A673 (cell line): ENCODE measurements at regions not wholly inside any gene's neighbourhood (a gene's known extent, or its start where the extent isn't known, plus 50 kb on each side); places are given as distances from the start of the nearest gene placed in this dataset.

Source experiments
- EZH2 ChIP-seq: fragments of 200-600 bp; sonication (generic); IDR thresholded peaks from 2 replicates; pipeline ENCODE4 v1.6.1; 2017; ENCODE audit warnings: borderline replicate concordance, low read depth, mild to moderate bottlenecking, mixed read lengths, antibody characterized with exemption, low read length; ENCODE audit not compliant: poor library complexity, severe bottlenecking
- TF ChIP-seq, protein P1 (sequence below): fragments of 300-800, 200-600 bp; sonication (generic); conservative IDR thresholded peaks from 2 replicates; pipeline ENCODE4 v1.5.1; 2017; ENCODE audit warnings: low read depth, mild to moderate bottlenecking, antibody characterized with exemption, low read length, moderate library complexity, mixed read lengths

DNA sequence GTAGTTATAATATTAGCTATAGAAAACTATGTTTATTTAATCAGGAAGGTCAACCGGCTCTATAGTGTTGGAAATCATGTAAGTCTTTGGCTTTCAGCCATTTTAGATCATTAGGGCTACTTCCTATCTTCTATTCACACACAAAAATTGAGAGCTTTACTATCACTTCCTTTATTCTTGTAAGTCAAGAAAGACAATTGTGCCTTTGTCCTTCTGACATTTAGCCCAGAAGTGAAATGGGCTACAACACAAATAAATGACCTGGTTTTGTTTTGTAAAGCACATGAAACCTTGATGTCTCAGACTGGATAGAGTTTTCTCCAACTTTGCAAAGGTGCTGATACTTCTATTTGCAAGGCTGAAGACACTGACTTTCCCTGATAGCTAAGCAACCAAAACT, 122.4 kb upstream of the ACSL4 start:
- TF ChIP-seq, protein P1, sequence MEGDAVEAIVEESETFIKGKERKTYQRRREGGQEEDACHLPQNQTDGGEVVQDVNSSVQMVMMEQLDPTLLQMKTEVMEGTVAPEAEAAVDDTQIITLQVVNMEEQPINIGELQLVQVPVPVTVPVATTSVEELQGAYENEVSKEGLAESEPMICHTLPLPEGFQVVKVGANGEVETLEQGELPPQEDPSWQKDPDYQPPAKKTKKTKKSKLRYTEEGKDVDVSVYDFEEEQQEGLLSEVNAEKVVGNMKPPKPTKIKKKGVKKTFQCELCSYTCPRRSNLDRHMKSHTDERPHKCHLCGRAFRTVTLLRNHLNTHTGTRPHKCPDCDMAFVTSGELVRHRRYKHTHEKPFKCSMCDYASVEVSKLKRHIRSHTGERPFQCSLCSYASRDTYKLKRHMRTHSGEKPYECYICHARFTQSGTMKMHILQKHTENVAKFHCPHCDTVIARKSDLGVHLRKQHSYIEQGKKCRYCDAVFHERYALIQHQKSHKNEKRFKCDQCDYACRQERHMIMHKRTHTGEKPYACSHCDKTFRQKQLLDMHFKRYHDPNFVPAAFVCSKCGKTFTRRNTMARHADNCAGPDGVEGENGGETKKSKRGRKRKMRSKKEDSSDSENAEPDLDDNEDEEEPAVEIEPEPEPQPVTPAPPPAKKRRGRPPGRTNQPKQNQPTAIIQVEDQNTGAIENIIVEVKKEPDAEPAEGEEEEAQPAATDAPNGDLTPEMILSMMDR = no peak
- TF ChIP-seq EZH2 = no peak
